NCI-H526 (cell line): ENCODE measurements at regions not wholly inside any gene's neighbourhood (a gene's known extent, or its start where the extent isn't known, plus 50 kb on each side); places are given as distances from the start of the nearest gene placed in this dataset.

Experiments used
- DNase-seq, 2 experiments: peaks; one replicate each; lab custom pipeline; 2025; lab: John Stamatoyannopoulos, UW

DNA sequence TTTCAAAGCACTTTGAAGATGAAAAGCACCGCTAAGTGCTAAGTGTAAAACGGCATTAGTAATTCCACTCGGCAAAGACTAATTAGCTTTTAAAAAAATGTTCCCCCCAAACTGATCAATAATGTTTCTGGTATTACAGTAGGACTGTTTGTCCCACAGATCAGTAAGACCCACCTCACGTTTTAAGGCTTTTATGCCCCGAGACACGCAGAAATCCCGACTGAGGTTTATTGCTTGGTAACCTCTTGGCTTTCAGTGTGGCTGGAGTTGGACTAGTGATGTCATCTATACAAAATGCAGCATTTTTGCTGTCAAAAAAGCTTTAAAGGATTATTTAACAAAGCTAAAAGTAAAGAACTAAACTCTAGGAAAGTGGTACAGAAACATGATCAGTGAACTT lies 414.6 kb upstream of the PSMD7 start:
- no peak for DNase-seq

DNA sequence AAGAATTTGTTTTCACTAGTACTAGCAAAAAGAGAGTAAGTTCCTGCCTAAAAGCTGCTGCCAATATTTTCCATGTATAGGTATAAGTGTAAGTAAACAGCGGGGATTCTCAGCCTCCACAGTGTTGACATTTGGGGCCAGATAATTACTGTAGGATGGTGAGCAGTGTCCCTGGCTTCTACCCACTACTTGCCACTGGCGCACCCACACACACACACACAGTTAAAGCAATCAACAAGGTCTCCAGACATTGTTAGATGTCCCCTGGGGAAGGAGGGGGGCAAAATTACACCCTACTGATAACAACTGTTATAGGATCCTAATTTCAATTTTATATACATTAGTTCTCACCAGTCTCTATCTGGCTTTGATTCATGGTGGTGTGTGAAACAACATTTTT lies 417.0 kb upstream of the PSMD7 start:
- no peak for DNase-seq

DNA sequence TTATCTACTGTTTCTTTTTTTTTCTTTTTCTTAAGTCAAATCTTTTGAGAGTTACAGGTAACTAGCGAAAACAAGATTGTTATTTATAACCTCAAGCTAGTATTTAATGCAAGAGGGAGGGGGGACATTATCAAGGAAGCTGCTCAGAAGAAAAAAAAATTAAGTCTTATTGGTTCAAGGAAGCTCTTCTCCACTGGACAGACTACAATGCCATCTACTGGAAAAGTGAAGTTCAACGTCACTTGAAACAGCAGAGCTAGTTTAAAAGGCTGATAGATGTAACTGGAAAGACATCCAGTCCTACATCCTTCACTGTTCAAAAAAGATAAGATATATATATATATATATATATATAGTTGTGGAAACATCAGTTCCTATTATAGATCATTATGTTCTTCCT lies 418.0 kb upstream of the PSMD7 start:
- peak; percentile 36 to 42 for DNase-seq

DNA sequence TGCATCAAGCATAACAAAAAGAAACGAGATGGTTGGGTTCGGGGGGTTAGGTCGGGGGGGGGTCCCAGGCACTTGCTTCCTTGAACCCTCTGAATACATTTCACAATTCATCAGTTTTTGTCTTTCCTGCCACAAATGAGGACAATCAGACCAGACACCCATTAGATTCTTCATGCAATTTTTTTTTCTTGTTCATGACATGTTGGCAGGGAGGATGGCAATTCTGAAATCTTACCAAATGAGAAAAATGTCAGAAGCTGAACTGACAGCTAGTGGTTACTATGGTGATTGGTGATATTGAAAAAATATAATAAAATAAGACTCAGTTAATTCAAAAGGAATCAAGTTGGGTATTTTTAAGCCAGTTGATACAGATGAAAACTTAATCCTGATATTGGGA lies 419.5 kb upstream of the PSMD7 start:
- DNase-seq, result no peak

DNA sequence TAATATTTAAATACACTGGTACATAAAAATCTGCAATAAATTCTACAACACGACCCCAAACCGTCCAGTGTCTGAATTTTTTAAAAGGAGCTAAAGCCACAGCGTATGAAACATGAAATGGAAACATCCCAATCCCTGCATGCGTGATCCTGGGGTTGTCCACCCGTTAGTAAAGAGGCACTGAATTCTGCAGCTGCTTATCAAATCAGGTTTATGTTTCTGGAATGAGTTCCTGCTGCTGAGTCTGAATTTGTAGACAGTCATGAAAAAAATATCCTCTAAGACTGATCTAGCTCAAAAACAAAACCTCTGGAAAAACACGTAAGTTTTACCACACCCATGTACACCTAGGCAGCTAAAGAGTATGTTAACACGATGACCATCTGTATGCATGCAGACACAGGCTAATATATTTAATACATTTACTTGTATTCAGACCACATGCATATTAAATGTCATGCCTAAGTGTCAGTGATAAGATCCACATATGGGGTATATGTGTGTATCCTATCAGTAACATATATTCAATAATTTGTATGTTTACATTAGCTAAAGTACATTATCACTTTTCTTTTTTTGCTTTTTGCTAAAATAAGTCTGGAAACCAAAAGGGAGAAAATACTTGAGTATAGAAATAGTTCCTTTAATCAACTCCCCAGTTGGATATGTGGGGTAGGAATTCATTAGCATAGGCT lies 420.5 kb upstream of the PSMD7 start:
- DNase-seq, result no peak

DNA sequence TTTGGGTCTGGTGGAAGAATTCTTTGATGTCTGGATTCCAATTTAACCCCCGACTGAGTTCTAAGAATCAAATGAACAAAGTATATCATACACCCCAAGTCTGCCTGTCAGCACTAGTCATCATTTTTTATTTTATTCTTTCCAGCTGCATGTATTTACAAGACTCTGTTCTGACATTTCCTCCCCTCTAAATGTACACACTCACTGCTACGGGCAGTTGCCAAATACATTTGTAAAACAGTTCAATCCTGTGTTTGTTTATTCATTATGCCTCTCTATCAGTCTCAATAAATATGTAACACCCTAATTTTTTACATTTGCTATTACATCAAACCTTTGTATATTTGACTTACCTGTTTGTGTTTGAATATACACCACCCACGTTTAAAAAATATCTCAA lies 422.3 kb upstream of the PSMD7 start:
- DNase-seq, result no peak

DNA sequence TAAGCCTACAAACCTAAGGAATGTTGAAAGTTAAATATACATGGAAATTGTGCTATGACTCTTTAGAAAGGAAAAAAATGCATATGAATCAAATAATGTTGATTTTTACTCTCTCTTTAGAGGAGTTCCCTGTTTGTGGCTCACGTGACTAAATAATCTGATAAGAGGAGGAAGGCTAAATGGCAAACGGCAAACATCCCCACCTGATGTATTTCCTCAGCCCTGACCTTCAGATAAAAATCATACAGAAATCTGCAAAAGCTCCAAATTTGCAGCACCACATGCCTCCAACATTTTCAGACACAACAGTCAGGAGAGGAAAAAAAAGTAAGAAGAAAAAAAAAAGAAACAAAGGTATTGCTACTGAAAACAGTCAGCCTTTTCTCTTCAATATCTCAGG lies 423.0 kb upstream of the PSMD7 start:
- DNase-seq, result no peak

DNA sequence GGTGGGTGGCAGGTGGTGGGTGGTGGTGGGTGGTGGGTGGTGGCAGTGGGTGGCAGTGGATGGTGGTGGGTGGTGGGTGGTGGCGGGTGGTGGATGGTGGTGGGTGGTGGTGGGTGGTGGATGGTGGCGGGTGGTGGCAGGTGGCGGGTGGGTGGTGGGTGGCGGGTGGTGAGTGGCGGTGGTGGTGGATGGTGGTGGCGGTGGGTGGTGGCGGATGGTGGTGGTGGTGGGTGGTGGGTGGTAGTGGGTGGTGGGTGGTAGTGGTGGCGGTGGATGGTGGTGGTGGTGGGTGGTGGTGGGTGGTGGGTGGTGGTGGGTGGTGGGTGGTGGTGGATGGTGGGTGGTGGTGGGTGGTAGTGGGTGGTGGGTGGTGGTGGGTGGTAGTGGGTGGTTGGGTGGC lies 423.8 kb upstream of the PSMD7 start:
- DNase-seq, result no peak

DNA sequence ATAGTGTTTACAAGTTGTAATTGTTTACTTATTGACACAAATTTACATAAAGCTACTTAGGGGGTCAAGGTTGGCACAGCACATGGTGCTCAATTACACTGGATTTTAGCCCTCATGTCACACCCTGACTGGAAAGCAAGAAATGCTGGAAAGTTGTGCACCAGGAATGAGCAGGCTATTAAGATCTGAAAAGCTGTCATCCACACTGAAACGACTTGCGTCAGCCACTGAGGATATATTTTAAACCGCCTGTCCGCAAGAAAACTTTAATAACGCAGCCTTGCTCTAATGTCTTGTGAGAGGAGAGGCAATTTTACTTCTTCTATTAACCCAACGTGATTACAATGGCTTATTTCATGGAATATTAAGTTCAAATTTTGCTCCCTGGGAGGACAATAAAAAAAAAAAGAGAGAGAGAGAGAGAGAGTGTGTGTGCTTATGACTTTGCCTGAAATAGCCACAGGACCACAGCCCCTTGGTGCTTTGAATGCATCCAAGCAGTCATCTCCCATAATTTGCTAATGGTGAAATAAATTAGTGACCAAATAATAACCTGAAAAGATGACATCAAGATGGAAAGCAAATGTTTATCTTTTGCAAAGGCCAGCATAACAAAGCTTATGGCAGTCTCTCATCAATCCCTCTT lies 425.4 kb upstream of the PSMD7 start:
- no peak for DNase-seq

DNA sequence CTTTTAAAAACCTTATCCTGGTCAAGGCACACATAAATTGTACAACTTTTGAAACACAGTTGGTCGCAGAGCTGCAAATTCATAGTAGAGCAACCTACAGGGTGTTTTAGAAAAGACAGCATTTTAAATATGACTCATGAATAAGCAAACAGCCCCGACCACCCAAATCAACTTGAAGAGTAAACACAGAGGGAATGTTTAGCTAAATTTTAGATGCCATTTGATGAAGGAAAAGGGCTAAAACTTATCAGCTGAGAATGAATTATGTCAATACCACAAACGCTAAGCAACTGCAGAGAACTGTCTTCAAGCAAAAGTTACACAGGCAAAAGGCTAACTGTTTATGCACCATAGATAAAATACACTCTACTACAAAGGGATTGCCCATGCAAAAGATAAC lies 427.5 kb upstream of the PSMD7 start:
- no peak for DNase-seq

DNA sequence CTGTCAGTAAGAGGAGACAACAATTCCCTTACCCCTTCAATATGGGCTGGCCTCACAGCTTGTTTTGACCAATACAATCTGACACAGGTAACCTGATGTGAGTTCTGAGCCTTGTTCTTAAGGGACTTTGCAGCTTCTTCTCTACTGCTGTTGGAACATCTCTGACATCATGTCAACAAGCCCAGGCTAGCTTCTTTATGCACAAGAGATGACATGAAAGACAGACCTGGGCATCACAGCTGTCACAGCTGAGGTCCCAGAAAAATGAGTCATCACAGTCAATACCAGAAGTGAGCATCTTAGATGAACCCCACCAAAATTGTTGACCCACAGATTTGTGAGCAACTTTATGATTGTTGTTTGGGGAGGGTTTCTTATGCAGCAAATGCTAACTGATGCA lies 431.7 kb upstream of the PSMD7 start:
- no peak for DNase-seq

DNA sequence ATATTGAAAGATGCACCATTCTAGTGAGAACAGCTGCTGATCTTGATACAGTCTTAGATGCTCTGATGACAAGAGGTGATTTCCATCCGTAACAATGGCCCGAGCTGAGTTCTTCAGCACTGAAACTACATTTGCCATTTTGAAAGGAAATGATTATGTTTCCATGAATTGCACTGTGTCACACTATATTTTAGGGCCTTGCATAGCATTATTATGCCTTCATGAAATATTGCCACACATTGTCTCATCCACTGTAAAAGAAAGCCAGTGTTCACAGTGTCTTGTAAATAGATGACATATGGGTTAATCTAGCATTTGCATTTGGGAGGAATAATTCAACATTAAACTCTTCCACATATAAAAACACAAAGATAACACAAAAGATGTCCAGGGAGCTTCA lies 438.3 kb upstream of the PSMD7 start:
- DNase-seq, result no peak

DNA sequence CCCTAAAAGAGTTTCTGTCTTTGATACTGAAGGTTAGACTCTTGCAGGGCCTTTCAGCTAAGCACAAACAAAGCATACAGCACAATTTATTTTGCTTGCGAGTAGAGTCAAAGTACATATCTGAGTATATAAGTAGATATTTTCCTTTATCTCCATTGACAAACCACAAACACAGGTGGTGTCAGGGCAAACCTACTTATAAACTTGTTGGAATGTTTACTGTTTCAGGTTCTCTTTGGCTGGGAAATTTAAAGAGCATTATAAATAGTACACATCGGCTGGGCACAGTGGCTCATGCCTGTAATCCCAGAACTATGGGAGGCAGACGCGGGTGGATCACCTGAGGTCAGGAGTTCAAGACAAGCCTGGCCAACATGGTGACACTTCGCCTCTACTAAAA lies 442.6 kb upstream of the PSMD7 start:
- DNase-seq, result no peak

DNA sequence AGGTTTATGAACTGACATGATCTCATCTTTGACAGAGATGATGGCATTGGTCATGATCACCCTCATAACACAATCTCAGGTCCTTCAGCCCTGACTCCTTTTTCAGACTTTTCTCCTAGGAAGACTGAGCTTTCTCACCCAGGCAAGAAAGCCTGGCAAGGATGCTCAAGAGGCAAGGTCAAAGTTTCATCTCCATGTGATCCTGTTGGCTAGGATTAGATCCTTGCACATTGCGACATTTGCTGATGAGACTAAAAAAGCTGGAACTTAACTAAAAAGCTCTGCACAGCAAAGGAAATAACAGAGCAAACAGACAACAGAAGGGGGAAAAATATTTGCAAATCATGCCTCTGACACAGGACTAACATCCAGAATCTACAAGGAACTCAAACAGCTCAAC lies 444.1 kb upstream of the PSMD7 start:
- no peak for DNase-seq

DNA sequence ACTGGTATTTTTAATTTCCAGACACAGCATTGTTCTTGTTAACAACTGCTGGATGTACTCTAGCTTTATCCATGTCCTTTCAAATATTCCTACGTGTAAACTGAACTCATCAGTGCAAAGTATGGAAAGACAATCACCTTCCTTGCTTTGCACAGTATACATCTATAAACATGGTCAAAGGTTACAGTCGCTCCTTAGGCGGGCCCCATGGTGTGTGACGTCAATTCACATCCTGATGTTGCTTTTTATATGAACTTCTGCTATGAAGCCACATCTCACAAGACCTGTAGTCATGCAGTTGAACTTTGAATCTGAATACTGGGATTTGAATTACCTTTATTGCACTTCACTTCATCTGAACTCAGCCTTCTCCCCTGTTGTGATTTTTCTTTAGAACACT lies 447.6 kb upstream of the PSMD7 start:
- DNase-seq, result no peak

DNA sequence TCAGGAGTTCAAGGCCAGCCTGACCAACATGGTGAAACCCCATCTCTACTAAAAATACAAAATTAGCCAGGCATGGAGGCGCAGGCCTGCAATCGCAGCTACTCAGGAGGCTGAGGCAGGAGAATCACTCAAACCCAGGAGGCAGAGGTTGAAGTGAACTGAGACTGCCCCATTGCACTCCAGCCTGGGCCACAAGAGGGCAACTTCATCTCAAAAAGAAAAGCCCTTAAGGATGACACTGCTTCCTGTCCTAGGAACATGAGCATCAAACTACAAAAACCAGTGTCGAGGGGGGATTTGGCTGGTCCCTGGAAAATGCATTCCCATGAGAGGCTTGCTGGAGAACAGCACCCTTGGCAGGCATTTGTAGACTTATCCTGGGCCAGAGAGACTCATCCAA lies 449.5 kb upstream of the PSMD7 start:
- DNase-seq, result no peak

DNA sequence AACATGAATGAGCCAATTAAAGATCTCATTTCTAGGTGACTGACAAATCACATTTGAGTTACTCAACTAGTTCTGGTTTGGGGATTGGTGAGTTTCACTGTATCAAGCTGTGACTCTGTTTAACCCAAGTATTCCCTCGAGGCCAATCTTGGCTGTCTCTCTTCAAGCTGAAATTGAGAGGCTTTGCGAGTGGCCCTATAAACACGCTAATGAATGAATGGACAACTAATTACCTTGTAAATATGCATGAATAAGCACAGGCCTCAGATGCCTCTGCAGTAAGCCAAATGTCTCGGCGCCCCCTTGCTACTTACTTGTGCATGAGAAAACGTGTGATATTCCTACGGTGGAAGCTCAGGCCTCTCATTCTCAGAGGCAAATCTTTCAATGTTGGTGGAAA lies 450.3 kb upstream of the PSMD7 start:
- DNase-seq, result peak in 1 of 2 experiments; percentile 19

DNA sequence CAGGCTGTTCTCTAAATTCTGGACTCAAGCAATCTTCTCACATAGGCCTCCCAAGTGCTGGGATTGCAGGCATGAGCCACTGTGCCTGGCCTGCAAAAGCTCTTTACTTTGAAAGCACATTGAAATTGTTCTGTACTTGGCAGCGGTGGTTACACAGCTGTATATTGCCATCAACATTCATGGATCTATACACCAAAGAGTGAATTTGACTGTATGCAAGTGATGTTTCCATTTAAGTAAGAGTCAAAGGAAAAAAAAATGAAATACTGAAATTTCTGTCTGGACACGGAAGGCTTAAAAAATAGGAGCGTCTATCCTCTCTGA lies 450.6 kb upstream of the PSMD7 start:
- no peak for DNase-seq

DNA sequence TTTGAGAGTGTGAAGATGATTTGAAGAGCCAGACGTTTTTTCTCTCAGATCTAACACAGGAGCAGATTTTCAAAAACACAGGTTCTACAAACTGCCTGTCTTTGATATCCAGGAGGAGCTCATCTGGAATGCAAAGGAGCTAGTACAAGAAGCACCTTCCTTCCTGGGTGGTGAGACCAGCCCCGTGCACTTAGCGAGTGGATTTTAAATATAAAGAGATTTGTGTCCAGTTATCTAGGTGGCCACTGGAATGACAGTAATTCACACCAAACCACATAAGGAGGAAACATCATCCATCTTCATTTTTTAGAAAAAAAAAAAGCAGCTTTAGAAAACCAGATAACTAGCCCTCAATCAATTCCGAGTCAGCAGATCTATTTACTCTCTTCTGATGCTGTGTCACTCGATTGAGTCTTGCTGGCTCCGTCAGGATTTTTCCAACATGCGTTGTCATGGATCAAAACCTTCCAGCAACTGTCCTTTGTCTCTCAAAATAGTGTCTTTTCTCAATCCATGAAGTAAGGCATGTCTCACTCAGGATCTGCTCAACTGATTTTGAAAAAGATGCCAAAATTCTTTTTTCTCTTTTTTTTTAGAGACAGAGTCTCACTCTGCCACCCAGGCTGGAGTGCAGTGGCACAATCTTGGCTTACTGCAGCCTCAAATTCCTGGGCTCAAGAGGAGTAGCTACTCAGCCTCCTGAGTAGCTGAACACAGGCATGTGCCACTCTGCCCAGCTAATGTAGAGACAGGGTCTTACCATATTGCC lies 451.2 kb upstream of the PSMD7 start:
- DNase-seq, result no peak

DNA sequence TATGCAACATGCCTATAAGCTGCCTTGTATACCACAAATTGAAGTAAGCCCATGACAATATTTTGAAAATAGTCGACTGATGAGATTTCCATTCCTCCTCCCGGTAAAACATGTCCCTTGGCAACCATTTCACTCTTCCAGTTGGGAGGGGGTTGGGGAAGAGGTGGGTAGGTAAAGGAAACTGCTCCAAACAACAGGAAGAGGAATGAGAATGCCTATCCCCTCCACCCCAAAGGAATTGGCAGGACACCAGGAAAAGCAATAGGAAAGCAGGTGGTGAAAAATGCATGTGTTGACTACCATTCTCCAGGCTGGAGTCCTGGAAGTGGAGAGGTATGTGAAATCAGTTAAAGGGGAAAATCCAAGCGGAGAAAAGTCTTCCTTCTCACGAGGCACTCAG lies 455.9 kb upstream of the PSMD7 start:
- DNase-seq, result no peak

DNA sequence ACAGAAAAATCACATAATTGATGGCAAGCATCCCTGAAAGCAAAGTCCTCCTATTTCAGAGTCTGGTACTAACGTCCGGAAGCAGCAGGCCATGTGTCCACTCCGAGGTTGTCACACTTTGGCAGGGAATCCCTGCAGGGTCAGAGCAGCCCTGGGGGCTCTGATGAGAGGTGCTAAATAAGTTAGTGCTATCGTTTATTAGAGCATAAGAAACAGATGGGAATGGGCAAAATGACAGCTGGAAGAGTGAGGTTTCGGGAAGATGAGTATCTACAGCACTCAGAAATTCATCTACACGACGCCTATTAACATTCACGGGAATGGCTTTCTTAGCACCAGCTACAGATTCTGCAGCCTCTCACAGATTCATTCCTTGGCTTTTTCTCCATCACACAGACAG lies 465.4 kb upstream of the PSMD7 start:
- no peak for DNase-seq

DNA sequence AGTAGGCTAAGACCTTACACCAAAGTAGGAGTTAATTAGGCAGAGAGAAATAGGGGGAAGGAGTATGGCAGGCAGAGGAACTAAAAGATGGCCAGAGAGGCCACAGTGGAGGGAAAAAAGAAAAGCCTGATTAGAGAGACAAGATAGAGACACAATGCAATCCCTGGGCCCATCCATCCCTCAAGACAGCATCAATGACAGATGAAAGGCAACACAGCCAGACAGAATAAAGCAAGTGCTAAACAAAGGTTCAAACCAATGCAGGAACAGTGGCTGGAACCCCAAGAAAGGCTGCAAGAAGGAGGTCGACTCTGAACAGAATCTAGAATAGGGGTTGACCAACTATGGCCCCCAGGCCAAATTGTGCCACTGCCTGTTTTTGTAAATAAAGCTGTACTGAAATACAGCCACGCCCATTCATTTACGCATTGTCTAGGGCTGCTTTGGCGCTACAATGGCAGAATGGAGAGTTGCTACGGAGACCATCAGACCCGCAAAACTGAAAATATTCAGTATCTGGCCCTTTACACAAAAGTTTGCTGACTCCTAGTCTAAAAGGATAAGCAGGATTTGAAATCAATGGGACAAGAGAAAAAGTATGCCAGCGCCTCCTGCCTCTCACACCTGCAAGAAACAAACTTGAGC lies 473.3 kb upstream of the PSMD7 start:
- no peak for DNase-seq
